RPMI8226 (cell line): ENCODE measurements at regions not wholly inside any gene's neighbourhood (a gene's known extent, or its start where the extent isn't known, plus 50 kb on each side); places are given as distances from the start of the nearest gene placed in this dataset.

Experiments used
- DNase-seq: peaks from one replicate; pipeline ENCODE4 v3.0.0-alpha.2; 2015

- peak; percentile 25 for DNase-seq
These were observed 144.2 kb downstream of the GADD45G start for GRCh38 chr9:89748831-89749499.

- no peak for DNase-seq
These were observed 144.8 kb downstream of the GADD45G start for GRCh38 chr9:89749500-89750116.

GRCh38 chr9:89750117-89750791, 145.4 kb downstream of the GADD45G start:
- DNase-seq = peak; percentile 75

GRCh38 chr9:89751079-89751825, 146.4 kb downstream of the GADD45G start:
- no peak for DNase-seq

- no peak for DNase-seq
These were observed 147.3 kb downstream of the GADD45G start for GRCh38 chr9:89752154-89752553.

GRCh38 chr9:89753472-89754055, 148.8 kb downstream of the GADD45G start:
- no peak for DNase-seq

GRCh38 chr9:89754193-89754592, 149.4 kb downstream of the GADD45G start:
- no peak for DNase-seq

GRCh38 chr9:89755821-89756220, 151.0 kb downstream of the GADD45G start:
- DNase-seq = no peak

- DNase-seq = peak; percentile 83
These were observed 152.2 kb downstream of the GADD45G start for GRCh38 chr9:89756891-89757537.

GRCh38 chr9:89757776-89758528, 153.1 kb downstream of the GADD45G start:
- no peak for DNase-seq

GRCh38 chr9:89759572-89759971, 154.8 kb downstream of the GADD45G start:
- DNase-seq = no peak

- no peak for DNase-seq
These were observed 155.3 kb downstream of the GADD45G start for GRCh38 chr9:89760123-89760522.

GRCh38 chr9:89764217-89764616, 159.4 kb downstream of the GADD45G start:
- DNase-seq = no peak

- DNase-seq = no peak
These were observed 160.6 kb downstream of the GADD45G start for GRCh38 chr9:89765211-89765946.

GRCh38 chr9:89766991-89767390, 162.2 kb downstream of the GADD45G start:
- no peak for DNase-seq

GRCh38 chr9:89768051-89768450, 163.2 kb downstream of the GADD45G start:
- DNase-seq = no peak

- no peak for DNase-seq
These were observed 163.8 kb downstream of the GADD45G start for GRCh38 chr9:89768650-89769071.

- DNase-seq = peak; percentile 70
These were observed 165.8 kb downstream of the GADD45G start for GRCh38 chr9:89770531-89771174.

GRCh38 chr9:89771205-89771604, 166.4 kb downstream of the GADD45G start:
- DNase-seq = no peak

- DNase-seq = peak; percentile 17
These were observed 168.4 kb downstream of the GADD45G start for GRCh38 chr9:89773170-89773569.
